A549 (cell line): ENCODE measurements at regions not wholly inside any gene's neighbourhood (a gene's known extent, or its start where the extent isn't known, plus 50 kb on each side); places are given as distances from the start of the nearest gene placed in this dataset.

Source experiments
- ATAC-seq, 2 experiments: fragments of 200-7000 bp in 1 of 2; fragments of >200 bp in 1 of 2; cut with Nextera tagmentation in 1 of 2; cut with Tn5 transposase in 1 of 2; 3 replicates each; pipeline versions ENCODE4 v1.8.0 to v1.9.1; 2018 to 2020; ENCODE audit warnings: mild to moderate bottlenecking in 1 of 2, moderate library complexity in 1 of 2
- CTCF ChIA-PET: fragments of 300-600 bp; sonication (Branson Sonifier 250); formaldehyde crosslinking; extraction: SDS; loops from one replicate; lab custom pipeline; 2021; ENCODE audit warnings: antibody characterized with exemption, inconsistent platforms; lab: Yijun Ruan, JAX
- POLR2A ChIA-PET: fragments of 350-600 bp; formaldehyde crosslinking; extraction: SDS; loops from one replicate; lab custom pipeline; 2021; ENCODE audit warnings: antibody characterized with exemption, inconsistent platforms; lab: Yijun Ruan, JAX
- DNase-seq, 2 experiments: peaks; one replicate each; pipeline versions ENCODE4 v3.0.0 to v3.0.0-alpha.2; 2011 to 2016; ENCODE audit warnings: low read depth in 1 of 2, low spot score in 1 of 2
- FAIRE-seq: peaks from 2 replicates; lab custom pipeline; 2011; peaks lifted over from hg19 to GRCh38; lab: Jason Lieb, UNC
- H3K27ac ChIP-seq, 2 experiments: fragments of >200 bp; sonication (Bioruptor Twin); formaldehyde crosslinking; 3 replicates each; pipeline ENCODE4 v1.5.1; 2016 to 2017
- H3K4me1 ChIP-seq: fragments of >200 bp; sonication (Bioruptor Twin); formaldehyde crosslinking; 3 replicates; pipeline ENCODE4 v1.6.1; 2016
- H3K4me2 ChIP-seq: fragments of >200 bp; sonication (Bioruptor Twin); formaldehyde crosslinking; 3 replicates; pipeline ENCODE4 v1.6.1; 2016
- H3K4me3 ChIP-seq: fragments of >200 bp; sonication (Bioruptor Twin); formaldehyde crosslinking; 3 replicates; pipeline ENCODE4 v1.5.1; 2016
- H3K9me3 ChIP-seq: fragments of >200 bp; sonication (Bioruptor Twin); formaldehyde crosslinking; 3 replicates; pipeline ENCODE4 v1.6.1; 2016
- ATOH8 ChIP-seq: fragments of 250-450 bp; sonication (Bioruptor Pico); IDR thresholded peaks from 2 replicates; pipeline ENCODE4 v1.5.0; 2020; ENCODE audit warnings: low read depth, mild to moderate bottlenecking, moderate library complexity
- BHLHE40 ChIP-seq: IDR thresholded peaks from 2 replicates; pipeline ENCODE4 v1.6.1; 2012; ENCODE audit warnings: low read depth, low read length, inconsistent platforms
- CBX8 ChIP-seq: fragments of 200-600 bp; sonication (generic); IDR thresholded peaks from 2 replicates; pipeline ENCODE4 v1.6.1; 2016
- CHD4 ChIP-seq: fragments of 200-600 bp; sonication (generic); IDR thresholded peaks from 2 replicates; pipeline ENCODE4 v1.6.1; 2016; ENCODE audit warnings: antibody characterized with exemption, mild to moderate bottlenecking, borderline replicate concordance
- E2F6 ChIP-seq: IDR thresholded peaks from 2 replicates; pipeline ENCODE4 v1.6.1; 2012; ENCODE audit warnings: low read depth, borderline replicate concordance
- EHF ChIP-seq: fragments of 250-450 bp; sonication (Bioruptor Pico); IDR thresholded peaks from 2 replicates; pipeline ENCODE4 v1.5.0; 2020; ENCODE audit warnings: mild to moderate bottlenecking
- EP300 ChIP-seq, 2 experiments: fragments of >200 bp; sonication (Bioruptor Twin); formaldehyde crosslinking; IDR thresholded peaks; 2 replicates in 1 of 2; 3 replicates in 1 of 2; pipeline ENCODE4 v1.6.1; 2016 to 2017
- FOSL2 ChIP-seq, 2 experiments: fragments of 450-650 bp in 1 of 2; fragments of >200 bp in 1 of 2; sonication (Bioruptor Twin) in 1 of 2; formaldehyde crosslinking; IDR thresholded peaks; 2 replicates each; pipeline versions ENCODE4 v1.5.0 to v1.6.1; 2016 to 2020; ENCODE audit warnings: mild to moderate bottlenecking in 1 of 2, moderate library complexity in 1 of 2
- FOXS1 ChIP-seq: fragments of 250-450 bp; sonication (Bioruptor Pico); IDR thresholded peaks from 2 replicates; pipeline ENCODE4 v1.5.0; 2020; ENCODE audit warnings: mild to moderate bottlenecking, moderate library complexity
- GATA3 ChIP-seq: IDR thresholded peaks from 2 replicates; pipeline ENCODE4 v1.6.1; 2012; ENCODE audit warnings: borderline replicate concordance
- HEYL ChIP-seq: fragments of 250-450 bp; sonication (Bioruptor Pico); IDR thresholded peaks from 2 replicates; pipeline ENCODE4 v1.8.0; 2021; ENCODE audit warnings: mild to moderate bottlenecking, moderate library complexity
- HOXA7 ChIP-seq: fragments of 250-450 bp; sonication (Bioruptor Pico); IDR thresholded peaks from 2 replicates; pipeline ENCODE4 v1.5.0; 2020; ENCODE audit warnings: mild to moderate bottlenecking, moderate library complexity
- HOXB5 ChIP-seq: fragments of 250-450 bp; sonication (Bioruptor Pico); IDR thresholded peaks from 2 replicates; pipeline ENCODE4 v1.5.0; 2020; ENCODE audit warnings: mild to moderate bottlenecking, moderate library complexity
- JUN ChIP-seq, 2 experiments: fragments of >200 bp; sonication (Bioruptor Twin); formaldehyde crosslinking; IDR thresholded peaks; 2 replicates in 1 of 2; 3 replicates in 1 of 2; pipeline ENCODE4 v1.6.1; 2016 to 2017
- KDM1A ChIP-seq: fragments of 200-600 bp; sonication (generic); IDR thresholded peaks from 2 replicates; pipeline ENCODE4 v1.6.1; 2016; ENCODE audit warnings: low read depth, mild to moderate bottlenecking
- MAX ChIP-seq: IDR thresholded peaks from 2 replicates; pipeline ENCODE4 v1.6.1; 2012
- PHF8 ChIP-seq: fragments of 200-600 bp; sonication (generic); IDR thresholded peaks from 2 replicates; pipeline ENCODE4 v1.6.1; 2016; ENCODE audit warnings: low read depth, mild to moderate bottlenecking, antibody characterized with exemption, moderate library complexity, borderline replicate concordance
- RCOR1 ChIP-seq: fragments of 150-350 bp; IDR thresholded peaks from 2 replicates; pipeline ENCODE4 v1.6.1; 2014; ENCODE audit warnings: antibody characterized with exemption, low read length, low read depth
- REST ChIP-seq: fragments of 200-600 bp; sonication (generic); IDR thresholded peaks from 2 replicates; pipeline ENCODE4 v1.6.1; 2016; ENCODE audit warnings: antibody characterized with exemption, mild to moderate bottlenecking, moderate library complexity
- RFX5 ChIP-seq: fragments of 450-650 bp; IDR thresholded peaks from 2 replicates; pipeline ENCODE4 v1.7.1; 2014; ENCODE audit warnings: antibody characterized with exemption, mild to moderate bottlenecking, moderate library complexity
- SMC3 ChIP-seq: fragments of >200 bp; sonication (Bioruptor Twin); formaldehyde crosslinking; IDR thresholded peaks from 3 replicates; pipeline ENCODE4 v1.6.1; 2018; ENCODE audit warnings: inconsistent platforms
- USF2 ChIP-seq: fragments of 450-650 bp; IDR thresholded peaks from 2 replicates; pipeline ENCODE4 v1.6.1; 2014; ENCODE audit warnings: antibody characterized with exemption
- ZNF302 ChIP-seq: fragments of 250-450 bp; sonication (Bioruptor Pico); IDR thresholded peaks from 2 replicates; pipeline ENCODE4 v1.9.0; 2021; ENCODE audit warnings: inconsistent platforms, mild to moderate bottlenecking, moderate library complexity
- ZSCAN20 ChIP-seq: fragments of 250-450 bp; sonication (Bioruptor Pico); IDR thresholded peaks from 2 replicates; pipeline ENCODE4 v1.8.0; 2022; ENCODE audit warnings: mild to moderate bottlenecking, moderate library complexity
- WGBS: methylation state at CpG from one replicate; pipeline ENCODE4 v1.1.6; 2017; ENCODE audit errors: missing lambda C conversion rate; 5-methylcytosine and 5-hydroxymethylcytosine counted together

- FAIRE-seq (no peak), DNase-seq (no peak), ATAC-seq (no peak)
- WGBS, result 83% methylated on average over 2 of the region's 2 CpGs
- H3K4me3 ChIP-seq, result no peak overlapping the region
- peaks cover 5% of the 10 kb centered on the region; the same call in 1 of the 3 replicates for H3K9me3 ChIP-seq
- TF ChIP-seq ATOH8 (no peak), EHF (CRISPR knock-in tag) (no peak), EP300 (IDR thresholded peaks at IDR 0.05) (no peak), FOXS1 (CRISPR knock-in tag) (no peak), BHLHE40 (no peak), SMC3 (no peak), USF2 (no peak), FOSL2 (IDR thresholded peaks at IDR 0.05) (no peak), FOSL2 (CRISPR knock-in tag; IDR thresholded peaks at IDR 0.05) (no peak), REST (no peak), HEYL (CRISPR knock-in tag) (no peak), RFX5 (no peak), E2F6 (no peak), ZSCAN20 (CRISPR knock-in tag) (no peak), ZNF302 (no peak), RCOR1 (no peak), JUN (IDR thresholded peaks at IDR 0.05) (no peak), KDM1A (no peak), HOXA7 (CRISPR knock-in tag) (no peak), CHD4 (no peak), PHF8 (no peak)
- H3K27ac ChIP-seq, result no peak overlapping the region
- CTCF ChIA-PET, result interaction anchor here (0.8 to 1.4 kb wide), 3 partner anchors 12 to 92 kb away, joined by 3 to 5 read pairs (median 4); no protein-coding TSS in a partner anchor
- peaks cover 60% of the 10 kb centered on the region for H3K4me1 ChIP-seq
- no peak overlapping the region for H3K4me2 ChIP-seq
- POLR2A ChIA-PET, result no interaction called here
Observed at GRCh38 chr16:14017886-14018285, 53.2 kb upstream of the MRTFB start.

- ChIA-PET POLR2A (no interaction called here), CTCF (interaction anchor here (0.9 kb wide), 1 partner anchor 11 kb away, joined by 5 read pairs; no protein-coding TSS in a partner anchor)
- Histone ChIP-seq H3K27ac (no peak overlapping the region), H3K4me2 (no peak overlapping the region), H3K4me3 (no peak overlapping the region), H3K9me3 (peaks cover 5% of the 10 kb centered on the region; the same call in 1 of the 3 replicates), H3K4me1 (peaks cover 51% of the 10 kb centered on the region)
- DNase-seq (no peak), ATAC-seq (no peak), FAIRE-seq (no peak)
- WGBS, result 79% methylated on average over 4 of the region's 4 CpGs
- no peak for TF ChIP-seq FOSL2 (IDR thresholded peaks at IDR 0.05)
- TF ChIP-seq FOSL2 (CRISPR knock-in tag; IDR thresholded peaks at IDR 0.05), result no peak
- no peak for TF ChIP-seq GATA3
- no peak for TF ChIP-seq HOXB5 (CRISPR knock-in tag)
- TF ChIP-seq KDM1A, result no peak
- no peak for TF ChIP-seq CBX8
- TF ChIP-seq MAX, result no peak
Observed at GRCh38 chr16:14018851-14019250, 52.3 kb upstream of the MRTFB start.
